ENCODE measurements at regions not wholly inside any gene's neighbourhood (a gene's known extent, or its start where the extent isn't known, plus 50 kb on each side); places are given as distances from the start of the nearest gene placed in this dataset.

GRCh38 chr15:68507447-68507846 lies 71.3 kb upstream of the CORO2B start:
- no peak for TF ChIP-seq CTCF (IDR thresholded peaks at IDR 0.05)
- no peak for TF ChIP-seq POLR2A (IDR thresholded peaks at IDR 0.05)
